ENCODE measurements at regions not wholly inside any gene's neighbourhood (a gene's known extent, or its start where the extent isn't known, plus 50 kb on each side); places are given as distances from the start of the nearest gene placed in this dataset.

DNA sequence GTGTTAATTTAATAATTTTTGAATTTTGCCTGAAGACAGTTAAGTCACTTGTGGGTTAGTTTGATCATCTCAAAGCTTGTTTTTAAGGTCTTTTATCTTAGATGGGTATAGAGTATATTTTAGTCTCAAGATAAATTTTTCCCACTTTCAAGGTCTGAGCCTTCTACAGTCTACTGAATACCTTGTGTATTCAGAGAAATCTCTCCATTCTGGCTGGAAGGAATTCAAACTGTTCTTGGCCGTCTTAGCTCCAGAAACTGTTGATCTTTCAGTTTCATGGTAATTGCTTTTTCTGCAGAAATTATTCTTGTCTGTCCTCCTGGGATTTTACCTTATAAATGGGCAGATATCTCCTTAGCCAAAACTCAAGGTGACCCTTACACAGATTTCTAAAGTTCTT is 97.9 kb downstream of the GC start:
- TF ChIP-seq EHMT2 (IDR thresholded peaks at IDR 0.05) = no peak
- TF ChIP-seq TEAD2 (tag; IDR thresholded peaks at IDR 0.05) = no peak
- TF ChIP-seq FOXJ2 (tag; IDR thresholded peaks at IDR 0.05) = no peak
- TF ChIP-seq PURB (CRISPR knock-in tag; IDR thresholded peaks at IDR 0.05; ENCODE audit: low read depth) = no peak
- TF ChIP-seq, protein P1, sequence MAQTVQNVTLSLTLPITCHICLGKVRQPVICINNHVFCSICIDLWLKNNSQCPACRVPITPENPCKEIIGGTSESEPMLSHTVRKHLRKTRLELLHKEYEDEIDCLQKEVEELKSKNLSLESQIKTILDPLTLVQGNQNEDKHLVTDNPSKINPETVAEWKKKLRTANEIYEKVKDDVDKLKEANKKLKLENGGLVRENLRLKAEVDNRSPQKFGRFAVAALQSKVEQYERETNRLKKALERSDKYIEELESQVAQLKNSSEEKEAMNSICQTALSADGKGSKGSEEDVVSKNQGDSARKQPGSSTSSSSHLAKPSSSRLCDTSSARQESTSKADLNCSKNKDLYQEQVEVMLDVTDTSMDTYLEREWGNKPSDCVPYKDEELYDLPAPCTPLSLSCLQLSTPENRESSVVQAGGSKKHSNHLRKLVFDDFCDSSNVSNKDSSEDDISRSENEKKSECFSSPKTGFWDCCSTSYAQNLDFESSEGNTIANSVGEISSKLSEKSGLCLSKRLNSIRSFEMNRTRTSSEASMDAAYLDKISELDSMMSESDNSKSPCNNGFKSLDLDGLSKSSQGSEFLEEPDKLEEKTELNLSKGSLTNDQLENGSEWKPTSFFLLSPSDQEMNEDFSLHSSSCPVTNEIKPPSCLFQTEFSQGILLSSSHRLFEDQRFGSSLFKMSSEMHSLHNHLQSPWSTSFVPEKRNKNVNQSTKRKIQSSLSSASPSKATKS (CRISPR knock-in tag; IDR thresholded peaks at IDR 0.05) = no peak
- TF ChIP-seq SREBF2 (CRISPR knock-in tag; IDR thresholded peaks at IDR 0.05) = no peak
- no peak for TF ChIP-seq BCL6 (CRISPR knock-in tag; IDR thresholded peaks at IDR 0.05)
- no peak for TF ChIP-seq XRCC5 (IDR thresholded peaks at IDR 0.05; ENCODE audit: low read depth, low read length)
- TF ChIP-seq ARHGAP35 (IDR thresholded peaks at IDR 0.05; ENCODE audit: partially characterized antibody) = no peak
- TF ChIP-seq ZNF175 (CRISPR knock-in tag; IDR thresholded peaks at IDR 0.05; ENCODE audit: low read depth) = no peak
- no peak for TF ChIP-seq NBN (IDR thresholded peaks at IDR 0.05; ENCODE audit: low read depth)
- TF ChIP-seq SMARCB1 (IDR thresholded peaks at IDR 0.05; ENCODE audit: insufficient read length, low read depth) = no peak
- TF ChIP-seq, protein P2, sequence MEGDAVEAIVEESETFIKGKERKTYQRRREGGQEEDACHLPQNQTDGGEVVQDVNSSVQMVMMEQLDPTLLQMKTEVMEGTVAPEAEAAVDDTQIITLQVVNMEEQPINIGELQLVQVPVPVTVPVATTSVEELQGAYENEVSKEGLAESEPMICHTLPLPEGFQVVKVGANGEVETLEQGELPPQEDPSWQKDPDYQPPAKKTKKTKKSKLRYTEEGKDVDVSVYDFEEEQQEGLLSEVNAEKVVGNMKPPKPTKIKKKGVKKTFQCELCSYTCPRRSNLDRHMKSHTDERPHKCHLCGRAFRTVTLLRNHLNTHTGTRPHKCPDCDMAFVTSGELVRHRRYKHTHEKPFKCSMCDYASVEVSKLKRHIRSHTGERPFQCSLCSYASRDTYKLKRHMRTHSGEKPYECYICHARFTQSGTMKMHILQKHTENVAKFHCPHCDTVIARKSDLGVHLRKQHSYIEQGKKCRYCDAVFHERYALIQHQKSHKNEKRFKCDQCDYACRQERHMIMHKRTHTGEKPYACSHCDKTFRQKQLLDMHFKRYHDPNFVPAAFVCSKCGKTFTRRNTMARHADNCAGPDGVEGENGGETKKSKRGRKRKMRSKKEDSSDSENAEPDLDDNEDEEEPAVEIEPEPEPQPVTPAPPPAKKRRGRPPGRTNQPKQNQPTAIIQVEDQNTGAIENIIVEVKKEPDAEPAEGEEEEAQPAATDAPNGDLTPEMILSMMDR (IDR thresholded peaks at IDR 0.05 in 2 of 3, conservative IDR thresholded peaks at IDR 0.05 in 1 of 3; ENCODE audit: insufficient read depth in 2 of 3, low read depth in 1 of 3, low read length in 3 of 3) = no peak
- no peak for TF ChIP-seq CHD2 (IDR thresholded peaks at IDR 0.05; ENCODE audit: low read depth, low read length)
